Stomach smooth muscle (tissue), 2 donors: ENCODE measurements at regions not wholly inside any gene's neighbourhood (a gene's known extent, or its start where the extent isn't known, plus 50 kb on each side); places are given as distances from the start of the nearest gene placed in this dataset.
A peak's percentile ranks its signal among the peaks of the same experiment; 100 is the strongest.

Experiments
- H3K27ac ChIP-seq: one replicate; pipeline ENCODE4 v1.7.0; 2013; ENCODE audit warnings: mild to moderate bottlenecking, low read length, inconsistent platforms
- H3K27me3 ChIP-seq, 2 donors: one replicate each; pipeline ENCODE4 v1.7.0; 2013; ENCODE audit warnings: low read length in 2 of 2; ENCODE audit not compliant: insufficient read depth in 2 of 2, control insufficient read depth in 1 of 2
- H3K36me3 ChIP-seq, 2 donors: one replicate each; pipeline ENCODE4 v1.7.0; 2013; ENCODE audit warnings: low read length in 2 of 2; ENCODE audit not compliant: control insufficient read depth in 2 of 2, insufficient read depth in 2 of 2
- H3K4me1 ChIP-seq: one replicate; pipeline ENCODE4 v1.7.0; 2013; ENCODE audit warnings: low read length; ENCODE audit not compliant: control insufficient read depth, insufficient read depth
- H3K4me3 ChIP-seq, 2 donors: one replicate each; pipeline ENCODE4 v1.7.0; 2013; ENCODE audit warnings: low read length in 2 of 2
- H3K9ac ChIP-seq, 2 donors: one replicate each; pipeline ENCODE4 v1.7.0; 2013; ENCODE audit warnings: low read length in 2 of 2, mild to moderate bottlenecking in 1 of 2
- H3K9me3 ChIP-seq, 2 donors: one replicate each; pipeline ENCODE4 v1.7.0; 2013; ENCODE audit warnings: low read length in 2 of 2; ENCODE audit not compliant: control insufficient read depth in 2 of 2
- donor health status: healthy.
- donor health status: Pancreatic carcinoma.

DNA sequence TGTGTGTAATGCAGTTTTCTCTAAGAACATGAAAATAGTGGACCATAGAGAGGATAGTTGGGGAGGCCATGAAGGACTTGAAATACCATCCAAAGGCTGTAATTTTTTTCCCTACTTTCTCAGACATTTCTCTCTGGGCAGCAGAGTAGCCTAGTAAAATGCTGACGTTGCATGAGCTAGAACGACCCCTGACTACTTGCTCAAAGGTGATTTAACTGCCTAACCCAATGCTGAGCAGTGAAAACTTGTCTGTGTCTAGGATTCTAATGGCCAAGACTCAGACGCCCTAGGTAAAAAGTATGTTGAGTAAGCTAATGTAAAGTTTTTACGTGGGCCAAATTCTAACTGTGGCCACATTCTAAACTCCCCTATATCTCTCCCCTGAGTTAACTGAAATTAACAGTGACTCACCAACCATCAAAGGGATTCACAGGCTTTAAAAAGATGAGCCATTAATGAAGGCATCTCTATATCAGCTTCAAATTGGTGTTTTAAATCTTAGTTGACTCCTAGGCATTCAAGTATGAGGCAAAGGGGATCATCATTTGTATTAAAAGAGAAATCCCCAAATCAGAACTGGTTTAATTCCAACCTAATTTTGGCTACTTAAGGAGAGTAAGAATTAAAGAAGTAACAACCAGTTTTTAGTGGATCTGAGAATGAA is 121.0 kb upstream of the GAS1 start:
- Histone ChIP-seq H3K36me3 (no peaks in the 10 kb centered on the region), H3K27me3 (no peaks in the 10 kb centered on the region), H3K4me3 (no peak overlapping the region), H3K9me3 (no peaks in the 10 kb centered on the region), H3K27ac (no peak overlapping the region), H3K9ac (no peak overlapping the region), H3K4me1 (no peaks in the 10 kb centered on the region)

DNA sequence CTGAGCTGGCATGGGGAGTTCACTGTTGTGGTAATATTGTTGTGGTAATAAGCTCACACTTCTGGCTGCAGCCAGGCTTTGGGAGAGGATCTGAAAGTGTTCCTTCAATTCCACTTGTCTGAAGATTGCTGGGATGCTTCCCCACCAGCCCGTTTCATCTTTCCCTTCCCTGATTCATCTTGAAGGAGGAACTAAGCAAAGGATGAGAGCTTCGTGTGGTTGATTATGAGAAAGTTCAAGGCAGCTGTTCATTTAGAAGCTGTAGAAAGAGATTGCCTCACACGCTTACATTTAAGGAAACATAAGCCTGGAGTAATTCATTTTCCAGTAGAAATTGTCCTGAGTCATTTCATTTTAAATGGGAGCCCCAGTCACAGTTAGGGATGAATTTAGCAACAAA is 122.4 kb upstream of the GAS1 start:
- Histone ChIP-seq H3K4me1 (no peaks in the 10 kb centered on the region), H3K27ac (no peak overlapping the region)

DNA sequence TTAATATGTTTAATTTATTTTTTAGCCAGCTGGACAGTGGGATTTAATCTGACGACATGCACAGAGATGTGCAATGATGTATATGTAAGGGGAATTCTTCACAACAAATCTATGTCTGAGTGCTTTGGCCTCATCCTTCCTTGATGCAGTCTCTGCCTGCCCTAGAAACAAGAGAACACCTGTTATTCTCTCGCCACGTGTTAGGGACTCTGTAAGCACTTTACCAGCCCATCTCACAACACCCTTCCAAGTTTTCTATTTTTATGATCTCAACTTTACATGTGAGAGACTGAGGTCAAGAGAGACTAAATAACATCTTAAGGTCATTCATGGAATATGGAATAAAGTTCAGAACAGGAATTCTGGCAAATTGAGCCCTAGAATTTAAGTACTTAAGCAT is 123.0 kb upstream of the GAS1 start:
- no peaks in the 10 kb centered on the region for H3K4me1 ChIP-seq
- no peak overlapping the region for H3K27ac ChIP-seq
- no peaks in the 10 kb centered on the region for H3K27me3 ChIP-seq
- no peaks in the 10 kb centered on the region for H3K36me3 ChIP-seq
- H3K9me3 ChIP-seq, result no peaks in the 10 kb centered on the region
- H3K9ac ChIP-seq, result no peak overlapping the region
- no peak overlapping the region for H3K4me3 ChIP-seq

More for the DNA sequence above, 122.4 kb upstream of the GAS1 start:
- H3K9me3 ChIP-seq, result no peaks in the 10 kb centered on the region
- no peaks in the 10 kb centered on the region for H3K36me3 ChIP-seq
- no peaks in the 10 kb centered on the region for H3K27me3 ChIP-seq
- H3K9ac ChIP-seq, result no peak overlapping the region
- no peak overlapping the region for H3K4me3 ChIP-seq

DNA sequence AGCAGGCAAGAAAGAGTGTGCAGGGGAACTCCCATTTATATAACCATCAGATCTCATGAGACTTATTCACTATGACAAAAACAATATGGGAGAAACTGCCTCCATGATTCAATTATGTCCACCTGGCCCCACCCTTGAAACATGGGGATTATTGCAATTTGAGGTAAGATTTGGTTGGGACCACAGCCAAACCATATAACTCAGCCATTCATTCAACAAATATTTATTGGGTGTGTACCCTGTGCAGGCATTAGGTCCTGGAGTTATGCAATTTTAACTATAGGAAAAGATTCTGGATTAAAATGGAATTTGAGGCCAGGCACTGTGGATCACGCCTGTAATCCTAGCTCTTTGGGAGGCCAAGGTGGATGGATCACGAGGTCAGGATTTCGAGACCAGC is 124.2 kb upstream of the GAS1 start:
- no peaks in the 10 kb centered on the region for H3K4me1 ChIP-seq
- no peaks in the 10 kb centered on the region for H3K27me3 ChIP-seq
- no peak overlapping the region for H3K27ac ChIP-seq
- H3K4me3 ChIP-seq, result no peak overlapping the region
- H3K9ac ChIP-seq, result no peak overlapping the region
- H3K36me3 ChIP-seq, result no peaks in the 10 kb centered on the region
- H3K9me3 ChIP-seq, result no peaks in the 10 kb centered on the region

DNA sequence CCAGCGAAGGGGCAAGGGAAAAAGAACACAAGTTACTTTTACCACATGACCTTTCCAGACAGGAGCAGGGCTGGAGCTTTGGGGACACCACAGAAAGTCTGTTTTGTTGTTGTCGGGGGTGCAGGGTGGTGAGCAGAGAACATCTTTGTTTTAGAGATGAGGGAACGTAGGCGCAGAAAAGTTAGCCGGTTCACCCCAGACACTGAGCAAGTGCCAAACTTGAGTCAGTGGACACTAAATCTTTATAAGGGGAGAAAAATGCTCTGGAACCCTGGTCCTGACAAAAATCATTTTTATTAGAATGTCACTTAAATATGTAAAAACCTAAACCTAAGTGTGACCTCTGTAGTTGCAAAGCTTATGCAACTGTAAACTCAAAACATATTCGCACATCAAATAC is 126.4 kb upstream of the GAS1 start:
- Histone ChIP-seq H3K9me3 (no peaks in the 10 kb centered on the region), H3K4me1 (no peaks in the 10 kb centered on the region), H3K9ac (no peak overlapping the region), H3K27ac (no peak overlapping the region), H3K4me3 (no peak overlapping the region), H3K36me3 (no peaks in the 10 kb centered on the region), H3K27me3 (no peaks in the 10 kb centered on the region)

DNA sequence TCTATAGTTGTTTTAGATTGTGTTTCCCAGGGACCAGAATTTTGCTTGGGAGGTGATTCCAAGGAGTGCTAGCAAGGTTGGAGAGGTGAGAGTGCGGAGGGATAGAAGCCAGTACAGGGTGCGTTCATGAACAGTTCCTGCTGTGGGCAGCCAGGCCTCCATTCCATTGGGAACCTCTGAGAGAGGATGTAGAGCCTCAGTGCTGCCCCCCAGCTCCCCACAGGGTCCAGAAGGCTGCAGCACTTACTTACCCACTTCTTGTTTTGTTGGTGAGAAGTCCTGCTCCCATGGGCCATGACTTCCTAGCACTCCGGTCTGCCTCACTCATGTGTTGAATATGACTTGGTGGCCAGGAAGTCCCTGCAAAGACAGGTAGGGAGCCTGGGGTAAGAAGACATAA is 128.2 kb upstream of the GAS1 start:
- Histone ChIP-seq H3K9me3 (no peaks in the 10 kb centered on the region), H3K27ac (no peak overlapping the region)

DNA sequence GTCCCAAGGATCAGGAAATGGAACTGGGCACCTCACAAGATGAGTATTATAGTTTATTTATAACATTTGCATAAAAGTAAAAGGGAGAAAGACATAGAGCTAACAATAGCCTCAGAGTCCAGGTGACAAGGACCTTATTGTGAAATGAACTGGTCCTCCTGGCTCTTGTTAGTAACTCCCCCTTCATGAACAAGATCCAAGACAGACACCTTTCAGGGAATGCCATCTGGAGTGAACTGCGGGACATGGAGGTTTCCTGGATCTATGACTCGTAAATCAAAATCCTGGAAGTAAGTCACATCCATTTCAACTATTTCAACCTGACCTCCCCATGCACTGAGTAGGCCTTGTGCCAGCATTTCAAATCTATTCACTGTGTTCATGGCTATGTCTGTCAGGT is 129.5 kb upstream of the GAS1 start:
- no peak overlapping the region for H3K27ac ChIP-seq
- H3K36me3 ChIP-seq, result no peaks in the 10 kb centered on the region
- H3K4me3 ChIP-seq, result no peak overlapping the region
- no peaks in the 10 kb centered on the region for H3K27me3 ChIP-seq
- H3K9ac ChIP-seq, result no peak overlapping the region
- no peaks in the 10 kb centered on the region for H3K9me3 ChIP-seq
- H3K4me1 ChIP-seq, result peaks cover 6% of the 10 kb centered on the region

More for the DNA sequence above, 128.2 kb upstream of the GAS1 start:
- Histone ChIP-seq H3K27me3 (no peaks in the 10 kb centered on the region), H3K4me1 (no peaks in the 10 kb centered on the region), H3K4me3 (no peak overlapping the region), H3K36me3 (no peaks in the 10 kb centered on the region), H3K9ac (no peak overlapping the region)

DNA sequence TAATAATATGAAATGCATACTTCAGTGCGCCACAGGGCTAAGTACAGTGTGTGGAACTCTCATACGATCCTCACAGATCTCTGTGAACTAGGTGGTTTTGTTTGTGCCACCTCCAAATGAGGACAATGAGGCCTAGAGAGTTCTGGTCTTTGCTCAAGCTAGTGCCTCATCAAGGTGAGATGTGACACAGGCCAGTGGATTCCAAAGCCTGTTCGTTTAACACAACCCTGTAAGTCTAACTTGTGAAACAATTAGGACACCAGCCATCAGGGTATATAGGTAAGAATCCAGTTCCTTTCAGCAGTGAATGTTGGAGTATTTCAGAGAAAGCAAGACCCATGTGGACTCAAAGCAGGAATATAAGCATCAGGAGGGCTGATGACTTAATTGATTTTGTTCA is 130.7 kb upstream of the GAS1 start:
- H3K9ac ChIP-seq, result no peak overlapping the region
- H3K27ac ChIP-seq, result no peak overlapping the region
- no peaks in the 10 kb centered on the region for H3K27me3 ChIP-seq
- H3K4me1 ChIP-seq, result peaks cover 9% of the 10 kb centered on the region
- H3K9me3 ChIP-seq, result peaks cover 0 to 4% of the 10 kb centered on the region in 2 donors
- H3K4me3 ChIP-seq, result no peak overlapping the region
- no peaks in the 10 kb centered on the region for H3K36me3 ChIP-seq

DNA sequence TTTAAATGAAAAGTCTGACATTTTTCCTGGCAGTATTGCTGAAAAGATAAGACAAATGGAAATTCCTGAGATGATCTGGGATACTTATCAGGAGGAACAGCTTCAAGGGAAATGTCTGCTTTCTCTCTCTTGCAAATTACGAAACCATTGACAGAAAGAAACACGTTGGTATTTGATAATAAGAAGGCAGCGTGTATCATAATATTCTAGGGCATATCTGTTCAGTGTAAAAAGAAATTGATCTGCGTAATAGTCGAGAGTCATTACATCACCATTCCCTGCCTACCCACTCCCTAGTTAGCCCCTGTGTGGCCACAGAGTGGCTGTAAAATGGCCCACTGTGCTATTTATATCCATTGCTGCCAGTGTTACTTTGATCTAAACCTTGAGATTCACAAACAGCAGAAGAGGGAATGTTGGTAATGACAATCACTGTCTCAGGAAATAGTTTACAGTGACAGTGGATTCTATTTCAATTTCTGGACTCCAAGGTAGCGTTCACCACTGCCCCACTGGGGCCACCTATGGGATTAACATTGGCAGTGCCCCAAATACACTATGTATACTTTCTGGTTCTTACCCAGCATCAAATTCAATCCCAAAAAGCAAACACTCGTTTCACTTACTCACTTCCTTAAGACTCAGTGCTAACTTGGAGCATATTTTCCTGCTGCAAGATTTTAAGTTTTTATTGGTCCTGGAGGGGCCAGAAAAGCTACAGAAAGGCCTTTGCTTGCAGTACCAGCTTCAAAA is 133.4 kb upstream of the GAS1 start:
- Histone ChIP-seq H3K36me3 (no peaks in the 10 kb centered on the region), H3K27me3 (no peaks in the 10 kb centered on the region), H3K9ac (no peak overlapping the region), H3K4me3 (no peak overlapping the region), H3K27ac (peak overlapping the region; percentile 20), H3K9me3 (peaks cover 0 to 4% of the 10 kb centered on the region in 2 donors), H3K4me1 (peaks cover 9% of the 10 kb centered on the region)

DNA sequence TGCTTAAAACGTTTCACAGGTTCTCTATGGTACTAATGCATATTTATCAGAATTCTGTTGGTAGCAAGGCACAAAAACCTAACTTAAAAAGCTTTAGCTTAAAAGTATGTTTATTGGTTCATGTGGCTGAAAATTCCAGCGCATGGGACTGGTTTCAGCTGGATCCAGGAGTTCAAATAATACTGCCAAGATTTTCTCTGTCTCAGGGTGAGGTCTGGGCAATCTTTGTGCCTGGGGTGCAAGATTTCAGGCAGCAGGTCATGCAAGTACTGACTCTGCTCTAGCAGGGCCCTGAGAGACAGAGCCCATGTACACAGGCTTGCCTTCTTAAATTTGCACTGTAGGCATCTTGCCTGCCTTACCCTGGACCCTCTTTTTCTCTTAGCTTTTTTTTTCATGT is 134.2 kb upstream of the GAS1 start:
- Histone ChIP-seq H3K4me1 (peaks cover 9% of the 10 kb centered on the region), H3K27me3 (no peaks in the 10 kb centered on the region), H3K4me3 (no peak overlapping the region), H3K27ac (peak overlapping the region; percentile 20), H3K9me3 (peaks cover 0 to 4% of the 10 kb centered on the region in 2 donors), H3K36me3 (no peaks in the 10 kb centered on the region), H3K9ac (no peak overlapping the region)

DNA sequence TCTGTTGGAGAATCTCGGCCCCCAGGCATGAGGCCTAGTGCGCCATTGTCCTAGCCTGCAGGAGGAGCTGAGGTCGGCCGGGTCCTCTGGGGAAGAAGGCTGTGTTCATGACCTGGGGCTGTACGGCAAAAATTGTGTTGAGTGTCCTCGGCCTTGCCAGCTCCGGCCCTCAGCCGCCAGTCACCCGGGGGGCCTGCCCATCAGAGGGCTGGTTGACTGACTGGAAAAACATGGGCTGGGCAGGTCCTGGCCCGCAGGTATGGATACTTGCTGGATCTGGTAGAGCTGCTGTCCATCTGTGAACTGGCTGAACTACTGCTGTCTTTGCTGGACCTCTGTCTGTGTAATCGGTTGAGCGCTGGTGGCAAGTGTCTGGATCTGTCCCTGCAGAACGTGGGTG is 136.7 kb upstream of the GAS1 start:
- Histone ChIP-seq H3K27me3 (no peaks in the 10 kb centered on the region), H3K9me3 (peaks cover 0 to 4% of the 10 kb centered on the region in 2 donors), H3K36me3 (no peaks in the 10 kb centered on the region), H3K4me1 (peaks cover 14% of the 10 kb centered on the region), H3K4me3 (no peak overlapping the region), H3K27ac (no peak overlapping the region), H3K9ac (no peak overlapping the region)
